ENCODE measurements at regions not wholly inside any gene's neighbourhood (a gene's known extent, or its start where the extent isn't known, plus 50 kb on each side); places are given as distances from the start of the nearest gene placed in this dataset.

DNA sequence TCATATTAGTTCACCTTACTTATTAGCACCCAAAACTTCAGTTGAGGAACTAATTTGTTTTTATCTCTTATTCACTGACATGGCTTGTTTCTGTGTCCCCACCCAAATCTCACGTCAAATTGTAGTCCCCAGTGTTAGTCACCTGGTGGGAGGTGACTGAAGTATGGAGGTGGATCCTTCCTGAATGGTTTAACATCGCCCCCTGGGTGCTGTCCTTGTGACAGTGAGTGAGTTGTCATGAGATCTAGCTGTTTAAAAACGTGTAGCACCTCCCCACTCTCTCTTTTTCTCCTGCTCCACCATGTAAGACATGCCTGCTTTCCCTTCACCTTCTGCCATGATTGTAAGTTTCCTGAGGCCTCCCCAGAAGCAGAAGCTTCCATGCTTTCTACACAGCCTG is 75.0 kb upstream of the HECTD2 start:
- ATAC-seq, result no peak
- H3K4me3 Mint-ChIP-seq, result no peak overlapping the region
- no peak for DNase-seq
- H3K27ac Mint-ChIP-seq, result no peak overlapping the region
- CTCF ChIA-PET, result no interaction called here
- peaks cover 9% of the 10 kb centered on the region for H3K27me3 Mint-ChIP-seq
- no peaks in the 10 kb centered on the region for H3K9me3 Mint-ChIP-seq (ENCODE audit: low read depth)
- no peaks in the 10 kb centered on the region for H3K4me1 Mint-ChIP-seq
- H3K36me3 Mint-ChIP-seq, result no peaks in the 10 kb centered on the region

DNA sequence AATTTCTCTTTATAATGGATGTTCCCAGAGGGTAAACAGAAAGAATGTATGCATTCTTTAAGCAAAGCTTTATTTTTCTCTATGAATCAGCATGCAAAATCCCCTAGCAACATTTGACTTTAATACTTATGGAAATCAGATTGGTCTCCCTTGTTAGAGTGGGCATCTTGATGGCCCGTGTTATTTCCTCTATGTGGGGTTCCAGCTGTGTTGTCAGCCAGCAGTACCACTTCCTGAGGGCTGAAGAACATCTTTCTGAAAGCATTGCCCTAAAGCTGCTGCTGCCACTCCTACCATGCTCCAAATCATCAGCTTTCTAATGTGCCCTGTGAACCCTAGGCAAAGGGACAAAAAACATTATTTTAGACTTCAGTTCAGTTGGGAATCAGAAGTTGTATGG is 70.4 kb upstream of the HECTD2 start:
- H3K27ac Mint-ChIP-seq, result no peak overlapping the region
- H3K36me3 Mint-ChIP-seq, result no peaks in the 10 kb centered on the region
- H3K4me1 Mint-ChIP-seq, result no peaks in the 10 kb centered on the region
- H3K27me3 Mint-ChIP-seq, result no peaks in the 10 kb centered on the region
- CTCF ChIA-PET, result no interaction called here
- H3K4me3 Mint-ChIP-seq, result no peak overlapping the region
- ATAC-seq (no peak), DNase-seq (no peak)
- no peaks in the 10 kb centered on the region for H3K9me3 Mint-ChIP-seq (ENCODE audit: low read depth)

DNA sequence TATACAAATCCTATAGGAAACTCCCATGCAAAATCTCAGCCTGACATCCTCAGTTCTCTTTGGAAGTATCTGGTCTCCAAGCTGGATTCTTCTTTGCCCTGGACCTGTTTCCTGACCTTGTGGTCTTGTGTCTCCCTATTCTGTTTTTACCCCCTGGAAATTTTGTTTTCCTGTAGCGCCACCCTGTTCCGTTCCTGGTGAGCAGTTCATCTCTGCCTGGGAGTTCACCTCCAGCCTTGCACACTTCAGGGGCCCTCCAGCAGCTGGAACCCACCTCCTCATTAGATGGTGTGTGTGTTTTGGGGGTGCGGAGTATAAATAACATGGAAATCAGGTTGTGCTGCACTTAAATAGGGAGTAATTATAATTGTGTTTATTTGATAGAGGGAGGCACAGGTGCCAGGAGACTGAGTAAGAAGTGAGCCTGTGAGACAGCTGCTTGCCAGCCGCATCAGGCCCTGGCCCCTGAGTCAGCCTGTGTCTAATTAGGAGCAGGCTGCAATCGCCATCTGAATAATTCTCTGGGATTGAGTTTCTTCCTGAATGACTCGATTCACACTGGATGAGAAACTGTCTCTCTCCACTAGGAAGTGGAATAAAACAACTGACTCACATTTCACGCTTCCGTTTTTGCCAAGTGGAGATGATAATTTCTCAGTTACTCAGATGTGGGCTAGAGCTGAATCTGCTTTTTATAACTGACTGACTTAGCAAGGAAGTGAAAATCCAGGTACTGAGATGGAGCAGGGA is 69.4 kb upstream of the HECTD2 start:
- H3K27ac Mint-ChIP-seq, result no peak overlapping the region
- H3K4me1 Mint-ChIP-seq, result no peaks in the 10 kb centered on the region
- no peaks in the 10 kb centered on the region for H3K27me3 Mint-ChIP-seq
- H3K4me3 Mint-ChIP-seq, result no peak overlapping the region
- DNase-seq, result no peak
- CTCF ChIA-PET, result no interaction called here
- H3K36me3 Mint-ChIP-seq, result no peaks in the 10 kb centered on the region
- no peak for ATAC-seq
- no peaks in the 10 kb centered on the region for H3K9me3 Mint-ChIP-seq (ENCODE audit: low read depth)

DNA sequence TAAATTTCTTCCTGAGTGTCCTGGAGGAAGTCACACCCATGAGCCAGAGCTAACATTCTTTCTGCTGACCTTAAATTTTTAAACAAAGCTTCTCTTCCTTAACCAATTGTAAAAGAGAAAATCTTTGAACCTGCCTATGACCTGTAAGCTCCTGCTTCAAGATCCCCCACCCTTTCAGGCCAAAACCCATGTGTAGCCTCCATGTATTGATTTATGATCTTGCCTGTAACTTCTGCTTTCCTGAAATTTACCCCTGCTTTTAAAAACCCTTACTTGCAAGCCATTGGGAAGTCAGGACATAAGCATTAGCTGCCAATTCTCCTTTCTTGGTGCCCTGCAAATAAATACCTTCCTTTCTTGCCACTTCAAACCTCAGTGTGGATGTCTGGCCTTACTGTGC is 68.5 kb upstream of the HECTD2 start:
- DNase-seq (no peak), ATAC-seq (no peak)
- no peaks in the 10 kb centered on the region for H3K36me3 Mint-ChIP-seq
- no peaks in the 10 kb centered on the region for H3K27me3 Mint-ChIP-seq
- H3K9me3 Mint-ChIP-seq (ENCODE audit: low read depth), result no peaks in the 10 kb centered on the region
- CTCF ChIA-PET, result no interaction called here
- no peaks in the 10 kb centered on the region for H3K4me1 Mint-ChIP-seq
- no peak overlapping the region for H3K4me3 Mint-ChIP-seq
- no peak overlapping the region for H3K27ac Mint-ChIP-seq

DNA sequence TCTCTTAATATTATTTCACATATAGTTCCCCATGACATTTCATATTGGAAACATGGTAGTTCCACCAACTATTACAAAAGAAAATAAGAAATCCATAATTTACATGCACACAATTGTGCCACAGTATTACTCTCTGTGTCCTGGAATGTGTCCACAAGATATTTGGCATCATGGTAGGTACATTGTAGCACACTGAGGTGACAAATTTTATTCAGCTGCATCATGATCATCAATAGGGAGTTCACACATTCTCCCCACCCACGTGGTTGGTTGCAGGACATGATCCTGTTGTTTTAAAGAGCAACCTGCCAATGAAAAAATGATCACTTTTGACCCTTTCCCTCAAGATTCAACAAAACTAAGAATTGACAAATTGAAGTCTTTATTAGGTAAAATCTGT is 67.1 kb upstream of the HECTD2 start:
- Mint-ChIP-seq H3K27ac (no peak overlapping the region), H3K36me3 (no peaks in the 10 kb centered on the region), H3K27me3 (no peaks in the 10 kb centered on the region), H3K4me3 (no peak overlapping the region), H3K4me1 (peaks cover 4% of the 10 kb centered on the region), H3K9me3 (ENCODE audit: low read depth) (no peaks in the 10 kb centered on the region)
- DNase-seq (no peak), ATAC-seq (no peak)
- CTCF ChIA-PET, result interaction anchor here (0.6 kb wide), 2 partner anchors 92 to 463 kb away, joined by 3 read pairs; no protein-coding TSS in a partner anchor

DNA sequence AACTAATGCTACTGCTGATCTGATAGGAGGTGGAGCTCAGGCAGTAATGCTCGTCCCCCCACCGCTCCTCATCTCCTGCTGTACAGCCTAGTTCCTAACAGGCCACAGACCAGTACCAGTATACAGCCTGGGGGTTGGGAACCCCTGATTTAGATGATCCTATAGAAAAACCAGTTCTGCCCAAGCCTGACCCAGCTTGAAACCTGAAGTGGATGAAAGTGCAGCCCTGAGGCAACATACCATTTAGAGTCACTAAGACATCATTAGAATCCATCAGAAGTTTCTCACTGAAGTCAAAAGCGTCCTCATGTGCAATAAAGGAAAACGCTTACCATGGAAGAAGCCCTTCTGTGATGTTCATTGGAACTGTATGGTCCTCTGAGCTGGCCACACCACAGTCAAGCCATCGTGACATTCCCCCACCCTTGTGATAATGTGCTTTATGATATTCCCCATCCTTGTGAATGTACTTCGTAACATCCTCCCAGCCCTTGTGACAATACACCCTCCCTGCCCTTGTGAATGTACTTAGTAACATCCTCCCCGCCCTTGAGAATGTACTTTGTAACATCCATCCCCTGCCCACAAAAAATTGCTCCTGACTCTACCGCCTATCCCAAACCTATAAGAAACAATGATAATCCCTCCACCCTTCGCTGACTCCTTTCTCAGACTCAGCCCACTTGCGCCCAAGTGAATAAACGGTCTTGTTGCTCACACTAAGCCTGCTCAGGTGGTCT is 65.9 kb upstream of the HECTD2 start:
- no peak for DNase-seq
- no peaks in the 10 kb centered on the region for H3K36me3 Mint-ChIP-seq
- peaks cover 4% of the 10 kb centered on the region for H3K4me1 Mint-ChIP-seq
- H3K27me3 Mint-ChIP-seq, result no peaks in the 10 kb centered on the region
- H3K9me3 Mint-ChIP-seq (ENCODE audit: low read depth), result no peaks in the 10 kb centered on the region
- CTCF ChIA-PET, result no interaction called here
- no peak overlapping the region for H3K27ac Mint-ChIP-seq
- ATAC-seq, result no peak
- no peak overlapping the region for H3K4me3 Mint-ChIP-seq

DNA sequence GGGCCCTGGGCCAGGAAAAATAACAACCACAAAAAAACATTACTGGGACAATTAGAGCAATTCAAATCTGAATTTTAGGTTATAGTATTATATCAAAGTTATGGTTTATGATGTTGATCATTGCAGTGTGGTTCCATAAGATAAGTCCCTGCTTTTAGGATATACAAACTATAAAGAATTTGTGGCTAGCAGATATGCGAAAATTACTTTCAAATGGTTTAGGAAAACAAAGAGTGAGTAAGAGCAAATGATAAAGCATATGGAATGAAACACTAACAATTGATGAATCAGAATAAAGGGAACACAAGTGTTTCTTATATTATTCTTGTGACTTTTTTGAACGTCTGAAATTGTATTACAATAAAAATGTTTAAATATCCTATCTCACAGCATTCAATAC is 64.4 kb upstream of the HECTD2 start:
- no peak overlapping the region for H3K4me3 Mint-ChIP-seq
- CTCF ChIA-PET, result no interaction called here
- H3K4me1 Mint-ChIP-seq, result peaks cover 4% of the 10 kb centered on the region
- DNase-seq (no peak), ATAC-seq (no peak)
- H3K27ac Mint-ChIP-seq, result no peak overlapping the region
- no peaks in the 10 kb centered on the region for H3K27me3 Mint-ChIP-seq
- no peaks in the 10 kb centered on the region for H3K36me3 Mint-ChIP-seq
- H3K9me3 Mint-ChIP-seq (ENCODE audit: low read depth), result no peaks in the 10 kb centered on the region

DNA sequence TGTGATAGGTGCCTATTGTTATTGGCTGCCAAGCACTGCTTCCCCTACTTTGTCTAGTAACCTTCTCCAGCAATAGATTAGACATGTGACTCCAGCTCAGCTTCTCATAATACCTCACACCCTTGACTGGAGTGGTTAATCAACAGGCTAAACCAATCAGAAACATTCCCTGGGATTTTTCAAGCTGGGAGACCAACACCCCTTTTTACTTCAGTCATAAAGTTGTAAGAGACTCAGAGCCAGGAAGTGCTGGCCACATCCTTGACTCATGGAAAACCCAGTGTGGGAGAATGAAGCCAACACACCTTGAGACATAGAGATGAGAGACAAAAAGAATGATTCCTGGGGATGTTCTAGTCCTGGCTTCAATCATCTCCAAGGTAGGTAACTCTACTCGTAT is 62.6 kb upstream of the HECTD2 start:
- Mint-ChIP-seq H3K4me1 (peaks cover 4% of the 10 kb centered on the region), H3K27ac (no peak overlapping the region), H3K27me3 (no peaks in the 10 kb centered on the region), H3K36me3 (no peaks in the 10 kb centered on the region), H3K4me3 (no peak overlapping the region), H3K9me3 (ENCODE audit: low read depth) (no peaks in the 10 kb centered on the region)
- no peak for ATAC-seq
- no peak for DNase-seq
- CTCF ChIA-PET, result no interaction called here

DNA sequence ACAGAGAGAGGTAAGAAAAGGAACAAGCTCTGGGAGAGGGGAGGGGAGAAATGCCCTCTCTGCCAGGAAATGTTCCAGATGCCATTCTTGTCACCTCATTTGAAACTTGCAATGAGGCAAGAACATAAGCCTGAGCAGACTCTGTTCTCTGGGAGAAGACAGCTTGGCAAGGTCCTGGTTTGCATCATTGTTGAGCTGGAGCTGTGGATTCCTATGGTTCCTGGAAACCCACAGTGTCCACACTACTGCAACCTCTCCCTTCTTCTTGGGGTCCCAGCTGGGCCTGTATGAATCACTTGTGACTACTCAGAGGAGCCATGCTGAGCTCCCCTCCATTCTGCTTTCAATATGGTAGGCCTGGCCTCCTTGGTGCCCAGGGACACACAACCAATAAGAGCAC is 60.8 kb upstream of the HECTD2 start:
- no peak overlapping the region for H3K4me3 Mint-ChIP-seq
- CTCF ChIA-PET, result no interaction called here
- H3K27me3 Mint-ChIP-seq, result no peaks in the 10 kb centered on the region

DNA sequence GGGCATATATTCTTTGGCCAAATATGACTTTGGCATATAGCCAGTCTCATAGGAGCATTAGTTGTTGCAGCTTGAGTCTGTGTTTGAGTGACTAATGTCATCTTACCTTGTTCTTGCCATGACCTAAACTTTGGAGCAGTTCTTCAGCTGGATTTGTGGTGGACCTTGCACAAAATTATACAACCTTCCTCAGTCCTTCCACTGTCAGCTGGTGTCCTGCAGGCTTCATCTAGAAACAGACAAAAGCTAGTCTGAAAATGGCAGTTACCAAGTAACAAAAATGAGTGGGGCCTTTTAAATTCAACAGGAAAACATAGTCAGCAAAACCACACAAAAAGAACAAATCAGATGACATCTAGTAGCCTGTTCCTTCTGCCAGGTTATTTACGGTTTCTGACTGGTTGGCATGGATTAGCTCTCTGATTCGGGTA is 59.5 kb upstream of the HECTD2 start:
- Mint-ChIP-seq H3K4me3 (no peak overlapping the region), H3K4me1 (peaks cover 4% of the 10 kb centered on the region), H3K9me3 (ENCODE audit: low read depth) (no peaks in the 10 kb centered on the region), H3K27me3 (peaks cover 2% of the 10 kb centered on the region), H3K36me3 (no peaks in the 10 kb centered on the region), H3K27ac (no peak overlapping the region)
- ATAC-seq (no peak), DNase-seq (no peak)
- CTCF ChIA-PET, result no interaction called here

More for the DNA sequence above, 60.8 kb upstream of the HECTD2 start:
- DNase-seq (no peak), ATAC-seq (no peak)
- Mint-ChIP-seq H3K9me3 (ENCODE audit: low read depth) (no peaks in the 10 kb centered on the region), H3K4me1 (peaks cover 4% of the 10 kb centered on the region), H3K36me3 (no peaks in the 10 kb centered on the region), H3K27ac (no peak overlapping the region)

DNA sequence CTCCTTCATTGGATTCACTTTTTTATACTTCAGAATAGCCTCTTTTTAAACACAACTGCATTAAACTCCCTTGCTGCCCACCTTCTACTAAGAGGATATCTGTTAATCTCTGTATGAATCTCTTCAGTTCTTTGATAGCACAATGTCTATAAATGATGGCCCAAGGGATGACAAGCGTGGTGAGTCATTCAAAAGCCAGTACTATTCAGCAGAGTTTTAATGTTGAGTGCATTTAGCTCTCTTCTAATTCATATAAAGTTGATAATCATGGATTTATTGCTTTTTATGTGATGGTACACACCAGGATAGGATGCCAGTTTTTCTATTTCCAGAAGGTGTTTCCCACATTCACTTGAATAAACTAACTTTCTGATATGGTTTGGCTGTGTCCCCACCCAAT is 57.4 kb upstream of the HECTD2 start:
- no peak for ATAC-seq
- Mint-ChIP-seq H3K9me3 (ENCODE audit: low read depth) (no peaks in the 10 kb centered on the region), H3K36me3 (no peaks in the 10 kb centered on the region), H3K4me3 (no peak overlapping the region), H3K27ac (no peak overlapping the region), H3K27me3 (peaks cover 10% of the 10 kb centered on the region), H3K4me1 (no peaks in the 10 kb centered on the region)
- no peak for DNase-seq
- CTCF ChIA-PET, result no interaction called here

DNA sequence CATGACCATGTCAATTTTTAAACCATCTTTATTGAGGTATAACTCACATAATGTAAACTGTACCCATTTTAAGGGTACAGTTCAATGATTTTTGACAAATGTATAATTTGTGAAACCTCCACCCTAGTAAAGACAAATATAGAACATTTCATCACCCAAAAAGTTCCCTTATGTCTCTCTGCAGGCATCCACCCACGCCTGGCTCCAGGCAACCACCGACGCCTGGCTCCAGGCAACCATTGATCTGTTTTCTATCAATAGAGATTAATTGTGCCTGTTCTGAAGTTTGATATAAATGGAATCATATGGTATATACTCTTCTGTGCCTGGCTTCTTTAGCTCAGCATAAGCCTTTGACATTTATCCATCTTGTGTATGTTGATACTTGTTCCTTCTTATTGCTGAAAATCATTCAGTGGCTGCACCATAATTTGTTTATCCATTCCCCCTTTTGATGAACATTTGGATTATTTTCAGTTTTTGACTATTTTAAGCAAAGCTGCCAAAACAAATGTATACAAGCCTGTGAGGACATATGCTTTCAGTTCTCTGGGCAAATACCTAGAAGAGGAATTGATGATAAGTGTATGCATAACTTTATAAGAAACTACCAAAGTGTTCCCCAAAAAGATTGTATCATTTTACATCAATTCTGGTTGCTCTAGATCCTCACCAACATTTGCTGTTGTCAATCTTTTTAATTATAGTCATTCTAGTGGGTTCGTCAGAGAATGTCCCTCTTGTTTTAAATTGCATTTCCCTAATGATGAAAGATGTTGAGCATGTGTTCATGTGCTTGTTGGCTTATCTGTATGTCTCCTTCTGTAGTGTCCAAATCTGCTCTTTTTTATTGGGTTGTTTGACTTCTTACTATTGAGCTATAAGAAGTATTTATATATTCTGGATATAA is 55.7 kb upstream of the HECTD2 start:
- CTCF ChIA-PET, result no interaction called here
- no peak overlapping the region for H3K27ac Mint-ChIP-seq
- H3K4me1 Mint-ChIP-seq, result no peaks in the 10 kb centered on the region
- H3K9me3 Mint-ChIP-seq (ENCODE audit: low read depth), result no peaks in the 10 kb centered on the region
- ATAC-seq (no peak), DNase-seq (no peak)
- no peak overlapping the region for H3K4me3 Mint-ChIP-seq
- H3K36me3 Mint-ChIP-seq, result no peaks in the 10 kb centered on the region
- peaks cover 16% of the 10 kb centered on the region for H3K27me3 Mint-ChIP-seq

DNA sequence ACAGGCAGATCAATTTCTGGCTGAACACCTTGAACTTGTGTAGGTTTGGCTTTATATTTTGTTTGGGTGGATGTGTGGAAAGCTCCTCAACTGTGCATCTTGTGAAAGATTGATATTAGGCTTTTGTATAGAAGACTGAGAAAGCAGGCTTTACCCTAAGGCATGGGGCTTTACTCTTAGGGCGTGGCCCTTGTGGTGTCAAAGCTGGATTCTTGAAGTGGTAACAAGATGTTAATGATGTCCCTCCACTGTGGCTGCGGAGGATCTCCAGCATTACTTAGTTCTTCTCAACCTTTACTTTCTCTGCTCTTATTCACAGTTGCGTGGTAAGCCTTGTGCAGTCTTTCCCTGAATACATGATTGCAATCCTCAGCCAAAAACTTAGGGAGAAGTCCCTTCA is 54.1 kb upstream of the HECTD2 start:
- ATAC-seq (no peak), DNase-seq (no peak)
- no peaks in the 10 kb centered on the region for H3K36me3 Mint-ChIP-seq
- H3K9me3 Mint-ChIP-seq (ENCODE audit: low read depth), result no peaks in the 10 kb centered on the region
- CTCF ChIA-PET, result no interaction called here
- H3K4me3 Mint-ChIP-seq, result no peak overlapping the region
- no peak overlapping the region for H3K27ac Mint-ChIP-seq
- H3K4me1 Mint-ChIP-seq, result no peaks in the 10 kb centered on the region
- peaks cover 25% of the 10 kb centered on the region for H3K27me3 Mint-ChIP-seq

DNA sequence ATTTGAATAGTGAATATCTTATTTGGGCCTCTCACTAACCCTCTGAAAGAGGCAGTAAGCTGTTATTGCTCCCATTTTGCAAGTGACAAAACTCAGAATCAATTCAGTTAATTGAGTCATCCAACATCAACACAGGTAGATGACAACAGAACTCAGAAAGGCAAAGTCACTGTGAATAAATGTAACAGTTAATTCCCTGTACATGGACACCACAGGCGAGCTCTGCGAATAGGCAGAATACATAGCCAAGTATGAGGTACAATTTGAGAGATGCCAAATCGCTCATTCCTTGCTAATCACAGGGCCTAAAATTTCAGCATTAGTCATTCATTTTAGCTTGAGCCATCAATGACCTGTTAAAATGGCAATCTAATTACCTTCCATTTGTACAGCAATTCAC is 52.6 kb upstream of the HECTD2 start:
- H3K9me3 Mint-ChIP-seq (ENCODE audit: low read depth), result no peaks in the 10 kb centered on the region
- no peak for DNase-seq
- no peak for ATAC-seq
- H3K4me1 Mint-ChIP-seq, result no peaks in the 10 kb centered on the region
- no peak overlapping the region for H3K4me3 Mint-ChIP-seq
- H3K27ac Mint-ChIP-seq, result no peak overlapping the region
- CTCF ChIA-PET, result no interaction called here
- H3K36me3 Mint-ChIP-seq, result no peaks in the 10 kb centered on the region
- peaks cover 38% of the 10 kb centered on the region for H3K27me3 Mint-ChIP-seq

Data from activated CD8-positive, alpha-beta memory T cell treated with anti-CD3 and anti-CD28 coated beads, Interleukin-2, amount 10 ng/mL, durations not matched to agents 7 days and 5 days (primary cell).